GM12878 (cell line): ENCODE measurements at regions not wholly inside any gene's neighbourhood (a gene's known extent, or its start where the extent isn't known, plus 50 kb on each side); places are given as distances from the start of the nearest gene placed in this dataset.

Experiments used
- ATAC-seq: fragments of 200-7000 bp; cut with Tn5 transposase; 3 replicates; pipeline ENCODE4 v1.9.1; 2020; ENCODE audit warnings: mild to moderate bottlenecking, moderate library complexity
- BruUV-seq: library from RNA; stranded (reverse); fragments of 400-500 nt; replicated peaks from 2 replicates; lab custom pipeline; 2021; lab: Mats Ljungman, UMichigan
- CTCF ChIA-PET: fragments of 300-600 bp; sonication (Branson Sonifier 250); formaldehyde crosslinking; extraction: SDS; loops from one replicate; lab custom pipeline; 2021; ENCODE audit warnings: inconsistent platforms; lab: Yijun Ruan, JAX
- POLR2A ChIA-PET: fragments of 350-600 bp; formaldehyde crosslinking; extraction: SDS; loops from one replicate; lab custom pipeline; 2021; ENCODE audit warnings: inconsistent platforms; lab: Charles Lee
- RAD21 ChIA-PET: fragments of 300-600 bp; sonication (Branson Sonifier 250); formaldehyde crosslinking; loops from one replicate; lab custom pipeline; 2023; ENCODE audit warnings: antibody characterized with exemption; ENCODE audit not compliant: unreplicated experiment; lab: Charles Lee
- SMC1A ChIA-PET: fragments of 300-600 bp; sonication (Branson Sonifier 250); formaldehyde crosslinking; loops from one replicate; lab custom pipeline; 2023; ENCODE audit not compliant: unreplicated experiment, uncharacterized antibody; lab: Charles Lee
- DNase-seq: peaks from one replicate; pipeline ENCODE4 v3.0.0-alpha.2; 2011; ENCODE audit warnings: low read depth, low spot score
- FAIRE-seq: peaks from 3 replicates; lab custom pipeline; 2011; peaks lifted over from hg19 to GRCh38; lab: Jason Lieb, UNC
- H2AFZ ChIP-seq: 2 replicates; pipeline ENCODE4 v1.6.0; 2011; ENCODE audit warnings: low read depth, low read length, control low read depth; ENCODE audit not compliant: control insufficient read depth
- H3K27ac ChIP-seq: 2 replicates; pipeline ENCODE4 v1.5.1; 2011; ENCODE audit warnings: control low read depth; ENCODE audit not compliant: control insufficient read depth, insufficient read depth
- H3K27me3 ChIP-seq, 2 experiments: replicated peaks in 1 of 2; 2 replicates each; pipeline versions ENCODE4 v1.6.0 to v1.6.1; 2011; ENCODE audit warnings: low read length in 1 of 2; ENCODE audit not compliant: control insufficient read depth in 2 of 2, insufficient read depth in 2 of 2
- H3K36me3 ChIP-seq, 2 experiments: 2 replicates each; pipeline ENCODE4 v1.5.1; 2011; ENCODE audit warnings: low read length in 1 of 2; ENCODE audit not compliant: control insufficient read depth in 2 of 2, insufficient read depth in 2 of 2
- H3K4me1 ChIP-seq: 2 replicates; pipeline ENCODE4 v1.6.1; 2011; ENCODE audit warnings: mild to moderate bottlenecking, low read length, moderate library complexity, mixed read lengths; ENCODE audit not compliant: control insufficient read depth, insufficient read depth
- H3K4me2 ChIP-seq: 2 replicates; pipeline ENCODE4 v1.6.0; 2011; ENCODE audit warnings: control low read depth; ENCODE audit not compliant: control insufficient read depth, insufficient read depth
- H3K4me3 ChIP-seq: fragments of 200-600 bp; sonication (generic); 2 replicates; pipeline ENCODE4 v1.5.1; 2016
- H3K79me2 ChIP-seq: 2 replicates; pipeline ENCODE4 v1.6.0; 2011; ENCODE audit warnings: low read length; ENCODE audit not compliant: control insufficient read depth, insufficient read depth
- H3K9ac ChIP-seq: 2 replicates; pipeline ENCODE4 v1.8.0; 2011; ENCODE audit warnings: low read length, control low read depth, mixed read lengths; ENCODE audit not compliant: control insufficient read depth, insufficient read depth
- H3K9me3 ChIP-seq: replicated peaks from 3 replicates; pipeline ENCODE4 v1.5.1; 2011; ENCODE audit warnings: mild to moderate bottlenecking, low read length; ENCODE audit not compliant: control insufficient read depth, insufficient read depth
- H4K20me1 ChIP-seq: 2 replicates; pipeline ENCODE4 v1.6.0; 2011; ENCODE audit not compliant: control insufficient read depth, insufficient read depth
- BHLHE40 ChIP-seq, 2 experiments: fragments of 450-650 bp in 1 of 2; IDR thresholded peaks; 2 replicates each; pipeline ENCODE4 v1.6.1; 2011 to 2017; ENCODE audit warnings: low read depth in 2 of 2, borderline replicate concordance in 1 of 2, improper control_type of control experiment in 1 of 2, low read length in 1 of 2, mild to moderate bottlenecking in 1 of 2
- BMI1 ChIP-seq: fragments of 450-650 bp; IDR thresholded peaks from 2 replicates; pipeline ENCODE4 v1.6.1; 2016; ENCODE audit warnings: mild to moderate bottlenecking, moderate library complexity, borderline replicate concordance
- NFYB ChIP-seq: IDR thresholded peaks from 2 replicates; pipeline ENCODE4 v1.6.1; 2011; ENCODE audit warnings: low read depth, mild to moderate bottlenecking, low read length, improper control_type of control experiment, moderate library complexity; ENCODE audit not compliant: insufficient read depth
- NKRF ChIP-seq: fragments of 450-650 bp; conservative IDR thresholded peaks from 2 replicates; pipeline ENCODE4 v1.6.1; 2017; ENCODE audit warnings: mild to moderate bottlenecking, moderate library complexity
- RB1 ChIP-seq: fragments of 450-650 bp; formaldehyde crosslinking; IDR thresholded peaks from 2 replicates; pipeline ENCODE4 v1.6.1; 2017; ENCODE audit warnings: mild to moderate bottlenecking, borderline replicate concordance
- SRF ChIP-seq, 2 experiments: IDR thresholded peaks; 2 replicates each; pipeline ENCODE4 v1.6.1; 2011; ENCODE audit warnings: low read depth in 2 of 2, low read length in 2 of 2, mild to moderate bottlenecking in 1 of 2, moderate library complexity in 1 of 2
- STAT1 ChIP-seq: fragments of 450-650 bp; conservative IDR thresholded peaks from 2 replicates; pipeline ENCODE4 v1.6.1; 2014; ENCODE audit warnings: antibody characterized with exemption, mild to moderate bottlenecking
- TCF3 ChIP-seq: IDR thresholded peaks from 2 replicates; pipeline ENCODE4 v1.6.1; 2012; ENCODE audit warnings: low read depth, mild to moderate bottlenecking, low read length, borderline replicate concordance; ENCODE audit not compliant: insufficient read depth
- ZNF622 ChIP-seq: fragments of 450-650 bp; IDR thresholded peaks from 2 replicates; pipeline ENCODE4 v1.6.1; 2017; ENCODE audit warnings: mild to moderate bottlenecking, inconsistent platforms
- WGBS: methylation state at CpG from one replicate; pipeline ENCODE4 v1.1.6; 2016; ENCODE audit warnings: low lambda C conversion rate; ENCODE audit not compliant: insufficient replicate concordance, insufficient coverage; ENCODE audit errors: missing lambda C conversion rate; 5-methylcytosine and 5-hydroxymethylcytosine counted together
- in situ Hi-C: fragments of 300-500 bp; cut with MboI; formaldehyde crosslinking; loops from 9 replicates; pipeline ENCODE4 v1.14.3; 2018; ENCODE audit warnings: mixed read lengths
- intact Hi-C: fragments of 100-400 bp; cut with micrococcal nuclease; formaldehyde crosslinking; loops from one replicate; pipeline ENCODE4 v1.14.2; 2022; ENCODE audit not compliant: unreplicated experiment
- TF ChIP-seq, protein P1 (sequence below): IDR thresholded peaks from 2 replicates; pipeline ENCODE4 v1.6.1; 2011; ENCODE audit warnings: borderline replicate concordance, low read depth, mild to moderate bottlenecking, moderate library complexity, mixed read lengths, low read length; ENCODE audit not compliant: insufficient read depth; ENCODE audit errors: extremely low read length
- TF ChIP-seq, protein P2 (sequence below): fragments of 450-650 bp; IDR thresholded peaks from 2 replicates; pipeline ENCODE4 v1.6.1; 2017; ENCODE audit warnings: mild to moderate bottlenecking, moderate library complexity

GRCh38 chrX:21150208-21150607 lies 224.0 kb upstream of the CNKSR2 start (continued):
- TF ChIP-seq RB1 (no peak), NKRF (no peak), BMI1 (no peak)
- TF ChIP-seq, protein P1, sequence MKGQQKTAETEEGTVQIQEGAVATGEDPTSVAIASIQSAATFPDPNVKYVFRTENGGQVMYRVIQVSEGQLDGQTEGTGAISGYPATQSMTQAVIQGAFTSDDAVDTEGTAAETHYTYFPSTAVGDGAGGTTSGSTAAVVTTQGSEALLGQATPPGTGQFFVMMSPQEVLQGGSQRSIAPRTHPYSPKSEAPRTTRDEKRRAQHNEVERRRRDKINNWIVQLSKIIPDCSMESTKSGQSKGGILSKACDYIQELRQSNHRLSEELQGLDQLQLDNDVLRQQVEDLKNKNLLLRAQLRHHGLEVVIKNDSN, result no peak
- TF ChIP-seq, all 136 proteins: peak for 0

DNA sequence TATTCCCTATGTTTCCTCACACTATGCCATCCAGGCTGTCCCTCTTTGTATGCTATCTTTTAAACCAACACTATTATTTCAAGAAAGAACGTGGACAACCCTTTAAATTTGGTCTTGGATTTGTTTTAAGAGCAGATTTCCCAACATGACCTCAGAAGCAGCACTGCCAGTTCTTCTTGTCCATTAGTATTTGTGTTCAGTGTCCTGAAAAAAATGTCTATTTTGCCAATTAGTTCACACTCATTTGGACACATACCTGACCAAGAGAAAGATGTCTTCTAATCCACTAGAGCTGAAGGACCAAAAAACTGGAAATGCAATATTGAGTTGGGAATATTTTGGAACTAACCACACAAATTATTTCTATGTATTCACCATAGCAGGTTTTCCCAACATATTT lies 223.2 kb upstream of the CNKSR2 start:
- ATAC-seq, result no peak
- no peaks in the 10 kb centered on the region for H3K36me3 ChIP-seq
- H3K4me1 ChIP-seq, result no peaks in the 10 kb centered on the region
- BruUV-seq, result no TSS peak
- no peak overlapping the region for H3K9ac ChIP-seq
- intact Hi-C loops, result no loop called here
- H3K27ac ChIP-seq, result no peak overlapping the region
- H3K79me2 ChIP-seq, result no peaks in the 10 kb centered on the region
- WGBS, result 0% methylated on average over 1 of the region's 1 CpG
- ChIA-PET SMC1A (interaction anchor here (1.0 kb wide), 1 partner anchor 10 kb away, joined by 3 read pairs; no protein-coding TSS in a partner anchor), RAD21 (no interaction called here), CTCF (no interaction called here), POLR2A (no interaction called here)
- no peak overlapping the region for H3K4me2 ChIP-seq
- H3K4me3 ChIP-seq, result no peak overlapping the region
- FAIRE-seq, result no peak
- no peak overlapping the region for H2AFZ ChIP-seq
- in situ Hi-C loops, result no loop called here
- H4K20me1 ChIP-seq, result no peaks in the 10 kb centered on the region
- no peak for DNase-seq
- H3K27me3 ChIP-seq, result no peaks in the 10 kb centered on the region
- H3K9me3 ChIP-seq, result no peaks in the 10 kb centered on the region
- TF ChIP-seq, protein P2, sequence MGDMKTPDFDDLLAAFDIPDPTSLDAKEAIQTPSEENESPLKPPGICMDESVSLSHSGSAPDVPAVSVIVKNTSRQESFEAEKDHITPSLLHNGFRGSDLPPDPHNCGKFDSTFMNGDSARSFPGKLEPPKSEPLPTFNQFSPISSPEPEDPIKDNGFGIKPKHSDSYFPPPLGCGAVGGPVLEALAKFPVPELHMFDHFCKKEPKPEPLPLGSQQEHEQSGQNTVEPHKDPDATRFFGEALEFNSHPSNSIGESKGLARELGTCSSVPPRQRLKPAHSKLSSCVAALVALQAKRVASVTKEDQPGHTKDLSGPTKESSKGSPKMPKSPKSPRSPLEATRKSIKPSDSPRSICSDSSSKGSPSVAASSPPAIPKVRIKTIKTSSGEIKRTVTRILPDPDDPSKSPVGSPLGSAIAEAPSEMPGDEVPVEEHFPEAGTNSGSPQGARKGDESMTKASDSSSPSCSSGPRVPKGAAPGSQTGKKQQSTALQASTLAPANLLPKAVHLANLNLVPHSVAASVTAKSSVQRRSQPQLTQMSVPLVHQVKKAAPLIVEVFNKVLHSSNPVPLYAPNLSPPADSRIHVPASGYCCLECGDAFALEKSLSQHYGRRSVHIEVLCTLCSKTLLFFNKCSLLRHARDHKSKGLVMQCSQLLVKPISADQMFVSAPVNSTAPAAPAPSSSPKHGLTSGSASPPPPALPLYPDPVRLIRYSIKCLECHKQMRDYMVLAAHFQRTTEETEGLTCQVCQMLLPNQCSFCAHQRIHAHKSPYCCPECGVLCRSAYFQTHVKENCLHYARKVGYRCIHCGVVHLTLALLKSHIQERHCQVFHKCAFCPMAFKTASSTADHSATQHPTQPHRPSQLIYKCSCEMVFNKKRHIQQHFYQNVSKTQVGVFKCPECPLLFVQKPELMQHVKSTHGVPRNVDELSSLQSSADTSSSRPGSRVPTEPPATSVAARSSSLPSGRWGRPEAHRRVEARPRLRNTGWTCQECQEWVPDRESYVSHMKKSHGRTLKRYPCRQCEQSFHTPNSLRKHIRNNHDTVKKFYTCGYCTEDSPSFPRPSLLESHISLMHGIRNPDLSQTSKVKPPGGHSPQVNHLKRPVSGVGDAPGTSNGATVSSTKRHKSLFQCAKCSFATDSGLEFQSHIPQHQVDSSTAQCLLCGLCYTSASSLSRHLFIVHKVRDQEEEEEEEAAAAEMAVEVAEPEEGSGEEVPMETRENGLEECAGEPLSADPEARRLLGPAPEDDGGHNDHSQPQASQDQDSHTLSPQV, result no peak
- TF ChIP-seq BHLHE40 (IDR thresholded peaks at IDR 0.05; ENCODE audit: borderline replicate concordance in 1 of 2, low read depth in 2 of 2, low read length in 1 of 2), result no peak
- no peak for TF ChIP-seq NFYB
- no peak for TF ChIP-seq SRF (IDR thresholded peaks at IDR 0.05; ENCODE audit: low read depth in 2 of 2, low read length in 2 of 2)
- TF ChIP-seq STAT1, result no peak
- no peak for TF ChIP-seq ZNF622
- no peak for TF ChIP-seq TCF3
